Inflammatory macrophage treated with lipopolysaccharide for 4 hours (primary cell): ENCODE measurements at regions not wholly inside any gene's neighbourhood (a gene's known extent, or its start where the extent isn't known, plus 50 kb on each side); places are given as distances from the start of the nearest gene placed in this dataset.
"Not testable (repeated sequence)": the region's sequence is repeated elsewhere in the genome, so short reads cannot be mapped to it uniquely, and the experiment has no call there.

Source experiments
- DNase-seq: peaks from one replicate; pipeline ENCODE4 v3.0.0-alpha.2; 2020

- no peak for DNase-seq
Observed at GRCh38 chr13:107643615-107644014, 571.7 kb downstream of the LIG4 start.

DNA sequence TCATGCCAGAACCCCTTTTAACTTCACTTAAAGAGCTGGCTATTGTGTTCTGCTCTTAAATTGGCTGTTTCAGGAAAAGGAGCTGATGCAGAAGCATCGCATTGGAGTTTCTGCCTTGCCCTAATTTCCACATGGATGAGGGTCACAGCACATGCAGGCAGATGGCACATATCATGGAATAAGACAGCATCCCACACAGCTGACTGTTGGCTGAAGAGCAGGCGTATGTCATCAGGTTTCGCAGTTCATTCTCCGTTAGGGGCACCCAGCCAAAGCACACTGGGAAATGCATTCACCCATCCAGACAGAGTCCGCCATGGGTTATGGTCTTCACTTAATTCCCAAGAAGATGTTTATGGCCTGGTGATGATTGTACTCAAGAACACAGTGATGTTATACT is 572.5 kb downstream of the LIG4 start:
- no peak for DNase-seq

GRCh38 chr13:107641574-107641973 is 573.8 kb downstream of the LIG4 start:
- no peak for DNase-seq

DNA sequence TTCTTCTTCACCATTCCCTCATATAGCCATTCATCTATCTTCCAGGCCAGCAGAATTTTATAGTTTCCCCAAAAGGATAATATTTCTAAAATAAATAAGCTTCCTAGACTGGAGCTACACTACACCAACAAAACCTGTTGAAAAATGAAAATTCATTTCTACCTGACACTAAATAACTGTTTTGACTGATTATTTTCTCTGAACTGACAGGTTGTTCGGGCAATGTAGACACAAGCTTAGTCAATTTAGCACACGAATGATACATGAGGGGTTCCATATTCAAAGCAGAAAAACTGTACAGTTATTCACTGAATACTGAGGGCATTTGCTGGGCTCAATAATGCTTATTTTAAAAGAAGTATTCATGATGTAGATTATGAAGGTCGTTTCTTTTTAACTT is 589.7 kb downstream of the LIG4 start:
- DNase-seq = no peak

GRCh38 chr13:107617527-107617926 is 597.8 kb downstream of the LIG4 start:
- DNase-seq = no peak

- DNase-seq = no peak
Observed at GRCh38 chr13:107612376-107612775, 603.0 kb downstream of the LIG4 start.

- DNase-seq = no peak
Observed at GRCh38 chr13:107608736-107609135, 606.6 kb downstream of the LIG4 start.

DNA sequence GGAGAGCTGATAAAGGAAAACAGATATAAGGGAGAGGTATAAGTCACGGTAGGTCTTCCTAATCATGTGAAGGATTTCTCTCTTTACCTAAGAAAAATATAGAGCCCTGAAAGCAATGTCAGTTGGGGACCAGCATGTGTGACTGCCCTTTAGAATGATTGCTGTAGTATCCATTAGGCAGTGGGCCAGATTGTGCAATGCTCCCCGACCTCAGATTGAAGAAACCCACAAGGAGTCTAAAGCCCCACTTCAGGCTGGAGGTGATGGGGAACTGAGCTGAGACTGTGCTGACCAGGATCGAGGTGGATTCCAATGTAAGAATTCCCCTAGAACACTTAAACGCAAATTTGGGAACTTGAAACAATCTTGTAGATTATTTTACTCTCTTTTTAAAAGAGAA is 614.4 kb downstream of the LIG4 start:
- no peak for DNase-seq

GRCh38 chr13:107596306-107596705 is 619.0 kb downstream of the LIG4 start:
- not testable (repeated sequence) for DNase-seq

DNA sequence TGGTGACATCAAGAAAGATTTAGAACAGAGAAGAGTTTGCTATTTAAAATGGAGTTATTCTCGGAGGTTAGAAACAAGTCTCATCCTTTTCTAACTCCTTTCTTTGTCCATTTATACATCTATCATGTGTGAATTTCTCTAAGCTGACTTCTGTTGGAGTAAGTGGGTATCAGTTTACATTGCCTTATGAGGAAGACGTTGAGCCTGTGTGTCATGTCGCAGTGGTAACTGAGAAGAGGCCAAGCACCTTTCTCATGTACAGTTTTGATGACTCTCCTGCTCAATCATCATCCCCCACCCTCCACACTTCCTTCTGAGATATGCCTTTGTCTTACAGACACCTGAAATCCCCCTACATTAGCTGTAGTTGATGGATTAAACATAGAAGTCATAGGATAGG is 624.8 kb downstream of the LIG4 start:
- no peak for DNase-seq

DNA sequence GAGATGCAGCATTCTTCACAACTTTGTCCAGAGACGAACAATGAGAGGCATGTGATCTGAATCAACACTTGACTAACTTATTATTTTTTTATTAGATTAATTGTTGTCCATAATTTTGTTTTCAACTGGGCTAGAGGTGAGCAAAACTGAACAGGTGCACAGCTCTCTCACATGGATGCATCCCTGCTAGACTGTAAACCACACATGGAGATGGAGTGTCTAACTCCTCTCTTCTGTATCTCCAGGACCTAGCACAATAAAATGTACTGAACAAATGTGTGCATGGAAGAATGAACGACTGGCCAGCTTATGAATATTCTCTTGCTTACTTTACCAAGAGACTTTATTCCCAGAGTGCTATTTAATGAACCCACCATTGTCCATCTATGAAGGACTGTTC is 627.7 kb downstream of the LIG4 start:
- no peak for DNase-seq

DNA sequence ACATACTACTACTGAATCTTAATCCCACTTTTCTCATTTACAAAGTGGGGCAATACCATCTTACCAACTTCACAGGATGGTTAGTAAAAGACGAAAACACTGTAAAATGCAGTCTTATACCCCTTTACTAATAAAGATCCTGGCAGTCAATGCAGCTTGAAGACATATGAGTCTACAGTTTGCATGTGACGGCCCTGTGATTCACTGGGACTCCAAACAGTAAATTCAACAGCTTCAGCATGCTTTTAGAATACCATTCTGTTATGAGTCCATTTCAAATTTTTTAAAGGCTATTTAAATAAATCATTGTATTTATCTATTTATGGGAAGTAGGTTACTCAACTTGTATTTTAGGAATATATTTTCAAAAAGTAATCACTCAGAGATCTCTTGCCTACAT is 629.1 kb downstream of the LIG4 start:
- no peak for DNase-seq

- no peak for DNase-seq
Observed at GRCh38 chr13:107585469-107586180, 629.7 kb downstream of the LIG4 start.

- DNase-seq = no peak
Observed at GRCh38 chr13:107582171-107582570, 633.2 kb downstream of the LIG4 start.

DNA sequence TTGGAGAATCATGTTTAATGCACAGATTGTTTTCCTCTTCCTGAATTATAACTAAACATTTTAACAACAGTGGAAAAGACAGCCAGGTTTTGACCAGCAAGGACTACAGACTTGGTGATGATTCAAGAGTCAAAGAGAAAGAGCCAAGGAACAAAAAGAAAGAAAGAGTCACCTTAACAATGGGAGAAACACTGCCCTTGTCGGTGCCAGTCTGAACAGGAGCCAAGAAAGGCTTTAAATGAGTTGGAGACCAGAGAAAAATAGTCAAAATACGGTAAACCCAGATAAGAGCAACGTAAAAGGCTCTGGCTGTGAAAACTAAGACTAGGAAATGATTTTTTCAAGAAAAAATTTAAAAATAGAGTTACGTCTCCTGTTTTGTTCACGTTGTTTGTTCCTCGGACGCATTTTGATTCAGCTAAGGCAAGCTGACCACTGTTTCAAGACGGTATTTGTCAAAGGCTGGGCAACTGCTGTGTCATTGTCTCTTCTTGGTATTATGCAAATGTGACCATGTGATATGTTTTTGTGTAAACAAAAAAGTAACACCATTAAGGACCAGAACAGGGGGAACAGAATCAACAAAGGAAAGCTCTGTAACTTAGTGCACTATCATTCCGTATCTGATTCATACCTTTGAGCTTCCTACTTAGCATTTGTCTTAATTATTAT is 634.5 kb downstream of the LIG4 start:
- no peak for DNase-seq

DNA sequence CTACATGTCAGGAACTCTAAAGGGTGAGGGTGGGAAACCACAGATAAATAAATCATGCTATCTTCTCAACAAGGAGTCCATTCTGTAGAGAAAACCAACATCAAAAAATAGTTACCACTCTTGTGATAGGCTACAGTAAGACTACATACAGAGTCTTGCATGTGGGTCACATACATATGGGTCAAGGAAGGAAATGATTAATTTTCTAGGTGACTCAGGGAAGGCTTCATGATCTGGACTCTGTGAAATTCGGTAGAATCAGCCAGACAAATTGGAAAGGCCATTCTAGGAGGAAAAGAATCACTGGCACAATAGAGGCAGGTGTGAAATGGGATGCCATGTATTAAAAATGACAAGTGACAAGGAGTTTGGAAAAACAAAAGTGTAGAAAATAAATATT is 638.9 kb downstream of the LIG4 start:
- DNase-seq = no peak

DNA sequence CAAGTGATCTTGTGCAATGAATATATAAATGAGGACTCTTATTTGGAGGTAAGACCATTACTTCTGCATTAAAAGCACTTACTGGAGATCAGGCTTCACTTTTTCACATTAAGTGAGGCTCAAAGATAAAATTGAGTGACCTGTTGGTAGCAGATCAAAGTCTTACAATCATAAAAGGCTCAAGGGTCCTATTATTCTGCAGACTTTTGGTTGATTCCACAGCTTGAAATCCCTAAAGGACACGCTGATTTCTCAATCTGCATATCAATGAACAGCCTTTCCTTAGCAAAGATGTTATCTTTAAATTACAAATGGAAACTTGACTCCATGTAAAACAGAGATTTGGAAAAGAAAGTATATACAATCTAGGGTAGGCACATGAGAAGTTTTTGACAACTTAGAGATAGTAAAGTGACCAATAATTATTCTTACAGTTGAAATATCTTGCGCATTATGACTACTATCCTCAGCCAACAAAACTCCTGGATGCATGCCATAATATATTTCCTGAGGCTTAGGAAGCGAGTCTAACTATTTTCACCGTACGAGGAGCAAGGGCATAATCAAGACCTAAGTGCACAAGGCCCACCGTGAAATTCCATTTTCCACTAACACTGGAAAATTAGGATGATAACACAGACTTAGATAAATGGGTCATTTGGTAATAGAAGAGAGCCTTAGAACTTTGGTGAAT is 640.7 kb downstream of the LIG4 start:
- DNase-seq = no peak

DNA sequence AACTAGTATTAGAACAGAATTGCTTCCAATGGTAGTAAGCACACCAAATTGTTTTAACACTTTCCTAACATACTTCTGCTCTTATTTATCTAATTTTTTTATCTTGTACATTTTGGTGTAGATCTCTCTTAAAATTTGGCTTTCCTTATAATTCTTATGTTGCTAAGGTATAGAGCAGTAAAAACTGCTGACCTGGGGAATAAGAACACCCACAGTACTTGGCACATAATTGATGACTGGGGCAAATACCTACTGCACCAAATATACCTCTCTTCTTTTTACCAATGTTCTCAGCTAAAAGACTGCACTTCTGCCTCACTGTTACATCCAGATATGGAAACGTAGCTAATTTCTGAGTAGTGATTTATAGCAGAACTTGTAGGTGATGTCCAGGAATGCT is 642.2 kb downstream of the LIG4 start:
- DNase-seq = no peak

DNA sequence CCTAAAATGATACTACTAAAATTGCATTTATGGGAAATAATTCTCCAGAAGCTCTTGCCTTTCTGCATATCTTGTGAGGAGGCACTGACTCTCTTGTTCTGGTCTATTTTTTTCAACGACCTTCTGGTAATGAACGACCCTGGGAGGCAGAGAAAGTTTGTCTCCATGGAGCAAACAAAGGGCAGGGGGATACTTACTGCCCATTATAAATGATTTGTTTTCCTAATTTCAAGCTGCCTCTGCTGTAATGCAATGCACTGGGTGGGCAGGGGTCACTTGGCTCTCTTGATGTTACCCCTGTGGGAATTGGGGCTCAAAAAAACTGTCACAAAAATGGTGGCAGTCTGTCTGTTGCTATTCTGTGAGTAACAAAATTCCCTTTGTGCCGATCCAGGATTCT is 643.2 kb downstream of the LIG4 start:
- DNase-seq = no peak

- no peak for DNase-seq
Observed at GRCh38 chr13:107568181-107568580, 647.2 kb downstream of the LIG4 start.

- no peak for DNase-seq
Observed at GRCh38 chr13:107563099-107563925, 652.0 kb downstream of the LIG4 start.

DNA sequence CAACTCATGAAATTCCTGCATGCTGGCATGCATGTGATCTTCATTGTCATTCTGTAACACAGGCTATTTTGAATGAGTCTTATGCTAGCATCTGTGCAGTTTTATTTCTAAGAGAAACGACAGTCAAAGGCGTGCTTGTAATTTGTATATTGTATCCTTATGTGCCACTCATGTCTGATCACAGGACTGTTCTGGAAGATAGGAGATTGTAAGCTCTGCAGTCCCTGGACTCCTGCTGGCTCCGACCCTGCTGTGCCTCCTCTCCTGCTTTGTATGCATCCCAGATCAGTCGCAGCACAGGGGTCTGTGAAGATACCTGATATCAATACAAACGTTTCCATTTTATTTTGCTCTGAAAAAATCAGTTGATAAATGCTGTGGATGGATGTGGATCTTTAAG is 653.1 kb downstream of the LIG4 start:
- no peak for DNase-seq

- no peak for DNase-seq
Observed at GRCh38 chr13:107554460-107554859, 660.9 kb downstream of the LIG4 start.
